GM10266 (cell line): ENCODE measurements at regions not wholly inside any gene's neighbourhood (a gene's known extent, or its start where the extent isn't known, plus 50 kb on each side); places are given as distances from the start of the nearest gene placed in this dataset.

ENCODE experiments used
- DNase-seq: peaks from one replicate; pipeline ENCODE4 v3.0.0; 2012; ENCODE audit errors: extremely low spot score
- CTCF ChIP-seq: IDR thresholded peaks from 2 replicates; pipeline ENCODE4 v1.5.1; 2012; ENCODE audit warnings: mild to moderate bottlenecking, low read depth; ENCODE audit not compliant: control insufficient read depth, insufficient read depth; ENCODE audit errors: missing control alignments

DNA sequence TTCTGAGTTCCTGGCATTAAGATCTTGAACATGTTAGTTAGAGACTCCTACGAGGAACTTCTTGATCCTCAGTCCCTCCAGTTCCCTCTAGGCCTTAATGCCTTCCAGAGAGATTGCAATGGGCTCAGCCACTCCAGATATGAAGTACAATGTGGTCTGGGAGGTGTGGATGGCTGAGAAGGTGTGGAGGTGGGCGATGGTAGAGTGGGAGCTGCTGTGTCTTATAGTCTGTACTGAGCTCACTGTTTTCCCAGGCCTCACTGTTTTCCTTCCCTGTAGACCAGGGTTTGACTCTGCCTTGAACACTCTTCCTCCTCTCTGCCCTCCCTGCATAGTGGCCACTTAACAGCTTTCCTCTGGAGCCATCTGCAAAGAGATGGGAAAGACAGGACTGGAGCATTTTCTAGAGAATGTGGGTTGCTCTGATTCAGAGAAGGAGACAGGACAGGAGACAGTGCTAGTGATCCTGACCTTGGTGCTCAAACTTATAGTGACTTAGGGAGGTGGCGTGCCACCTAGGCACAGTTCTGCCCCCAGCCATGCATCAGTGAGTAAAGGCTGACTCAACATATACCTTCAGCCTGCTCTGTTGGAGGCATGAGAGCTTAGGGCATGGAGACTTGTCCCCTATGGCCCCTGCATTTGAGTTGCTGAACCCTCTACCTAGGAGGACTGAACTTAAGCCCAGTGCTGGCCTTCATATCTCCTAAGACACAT lies 129.7 kb downstream of the TDRD15 start:
- TF ChIP-seq CTCF, result no peak
- DNase-seq, result no peak

DNA sequence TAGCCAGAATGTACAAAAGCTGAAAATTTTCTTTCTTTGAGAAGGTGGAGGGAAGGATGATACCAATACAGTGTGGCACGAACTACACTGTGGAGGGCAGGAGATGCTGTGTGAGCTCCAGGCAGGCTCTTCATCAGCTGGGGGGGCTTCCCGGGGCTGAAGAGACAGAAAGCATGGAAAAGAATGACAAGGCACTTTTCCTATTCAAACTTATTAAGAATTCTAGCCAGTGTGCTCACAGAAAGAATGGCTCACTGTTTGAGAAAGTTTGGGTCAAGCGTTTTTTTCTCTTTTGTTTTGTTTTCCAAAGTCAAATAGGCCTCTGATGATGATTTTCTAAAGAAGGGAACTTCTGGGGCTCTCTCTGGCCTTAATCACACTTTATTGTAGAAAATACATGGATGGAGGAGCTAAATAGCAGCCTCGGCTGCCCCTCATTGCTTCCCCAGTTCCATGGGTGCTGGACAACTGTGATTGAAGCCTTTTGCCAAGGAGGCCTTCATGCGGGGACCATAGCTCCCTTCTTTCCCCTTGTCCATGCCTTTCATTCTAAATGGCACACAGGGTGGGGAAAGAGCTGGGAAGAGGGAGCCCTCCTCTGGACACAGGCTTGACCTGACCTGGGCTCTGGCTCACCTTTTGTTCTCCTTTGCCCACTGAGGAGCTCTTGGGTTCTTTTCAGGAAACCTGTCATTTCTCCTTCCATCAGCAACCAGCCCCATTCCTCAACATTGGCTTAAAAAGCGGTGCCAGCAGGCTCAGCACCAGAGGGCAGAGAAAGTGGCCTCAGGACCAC lies 130.6 kb downstream of the TDRD15 start:
- TF ChIP-seq CTCF, result no peak
- no peak for DNase-seq

- DNase-seq, result no peak
- no peak for TF ChIP-seq CTCF
These were observed 132.2 kb downstream of the TDRD15 start for GRCh38 chr2:21256006-21256405.

- no peak for TF ChIP-seq CTCF
- DNase-seq, result no peak
These were observed 133.9 kb downstream of the TDRD15 start for GRCh38 chr2:21257621-21258020.

GRCh38 chr2:21258082-21258481 lies 134.3 kb downstream of the TDRD15 start:
- no peak for DNase-seq

GRCh38 chr2:21260311-21260710 lies 136.5 kb downstream of the TDRD15 start:
- no peak for TF ChIP-seq CTCF
- no peak for DNase-seq

More at GRCh38 chr2:21258082-21258481, 134.3 kb downstream of the TDRD15 start:
- TF ChIP-seq CTCF, result no peak

DNA sequence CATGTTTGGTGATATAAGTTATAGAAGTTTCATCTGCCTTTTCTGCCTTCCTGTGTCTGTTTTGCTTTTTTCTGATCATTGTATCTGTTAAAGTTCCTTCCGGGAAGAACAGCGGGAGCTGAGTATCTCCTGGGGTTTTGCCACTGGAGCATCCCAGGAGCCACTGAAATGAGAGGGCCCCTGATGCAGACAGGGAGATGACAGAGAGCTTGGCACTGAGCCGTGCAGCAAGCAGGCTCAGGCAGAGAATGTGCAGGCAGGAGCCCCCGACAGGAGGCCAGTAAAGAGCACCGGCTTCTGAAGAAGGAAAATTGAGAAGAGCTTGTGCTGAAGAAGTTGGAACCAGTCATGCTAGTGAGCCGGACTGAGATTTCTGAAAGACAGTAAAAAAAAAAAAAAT lies 137.8 kb downstream of the TDRD15 start:
- no peak for DNase-seq

More for the DNA sequence above, 137.8 kb downstream of the TDRD15 start:
- TF ChIP-seq CTCF, result no peak
